ENCODE measurements at regions not wholly inside any gene's neighbourhood (a gene's known extent, or its start where the extent isn't known, plus 50 kb on each side); places are given as distances from the start of the nearest gene placed in this dataset.

DNA sequence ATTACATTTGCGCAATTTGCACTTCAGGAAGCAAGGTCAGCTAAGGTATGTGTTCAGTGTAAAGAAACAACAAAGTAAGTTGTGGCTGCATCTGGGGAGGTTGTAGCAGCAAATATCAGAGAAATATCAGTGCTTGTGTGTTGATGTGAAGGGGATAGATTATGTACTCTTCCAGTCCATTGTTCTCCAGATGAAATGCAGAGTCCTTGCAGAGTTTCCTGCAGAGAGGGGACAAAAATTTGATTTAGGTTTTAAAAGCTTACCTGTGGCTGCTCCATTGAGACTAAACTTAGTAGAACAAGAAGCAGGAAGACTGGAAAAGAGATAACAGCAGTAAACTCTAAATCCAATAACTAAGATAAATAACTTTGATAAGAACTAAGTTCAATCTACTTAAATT is 952.2 kb downstream of the CDH18 start:
- TF ChIP-seq IRX3 (CRISPR knock-in tag; IDR thresholded peaks at IDR 0.05; ENCODE audit: borderline replicate concordance, low read depth) (no peak), SP140L (CRISPR knock-in tag; IDR thresholded peaks at IDR 0.05; ENCODE audit: borderline replicate concordance) (no peak), SNRNP70 (IDR thresholded peaks at IDR 0.05; ENCODE audit: low read depth, low read length) (no peak), RFX1 (IDR thresholded peaks at IDR 0.05) (no peak), SALL1 (CRISPR knock-in tag; IDR thresholded peaks at IDR 0.05) (no peak), ZNF232 (CRISPR knock-in tag; IDR thresholded peaks at IDR 0.05; ENCODE audit: borderline replicate concordance) (no peak), GTF3A (CRISPR knock-in tag; conservative IDR thresholded peaks at IDR 0.05) (no peak), MAFG (CRISPR knock-in tag; IDR thresholded peaks at IDR 0.05) (no peak), ZNF383 (CRISPR knock-in tag; IDR thresholded peaks at IDR 0.05; ENCODE audit: borderline replicate concordance) (no peak), PHF20 (CRISPR knock-in tag; IDR thresholded peaks at IDR 0.05) (no peak), CCAR2 (optimal IDR thresholded peaks at IDR 0.05; ENCODE audit: low read depth, low read length) (no peak), ZNF839 (CRISPR knock-in tag; IDR thresholded peaks at IDR 0.05; ENCODE audit: borderline replicate concordance) (no peak), ISX (CRISPR knock-in tag; conservative IDR thresholded peaks at IDR 0.05) (no peak)
- TF ChIP-seq, protein P1, sequence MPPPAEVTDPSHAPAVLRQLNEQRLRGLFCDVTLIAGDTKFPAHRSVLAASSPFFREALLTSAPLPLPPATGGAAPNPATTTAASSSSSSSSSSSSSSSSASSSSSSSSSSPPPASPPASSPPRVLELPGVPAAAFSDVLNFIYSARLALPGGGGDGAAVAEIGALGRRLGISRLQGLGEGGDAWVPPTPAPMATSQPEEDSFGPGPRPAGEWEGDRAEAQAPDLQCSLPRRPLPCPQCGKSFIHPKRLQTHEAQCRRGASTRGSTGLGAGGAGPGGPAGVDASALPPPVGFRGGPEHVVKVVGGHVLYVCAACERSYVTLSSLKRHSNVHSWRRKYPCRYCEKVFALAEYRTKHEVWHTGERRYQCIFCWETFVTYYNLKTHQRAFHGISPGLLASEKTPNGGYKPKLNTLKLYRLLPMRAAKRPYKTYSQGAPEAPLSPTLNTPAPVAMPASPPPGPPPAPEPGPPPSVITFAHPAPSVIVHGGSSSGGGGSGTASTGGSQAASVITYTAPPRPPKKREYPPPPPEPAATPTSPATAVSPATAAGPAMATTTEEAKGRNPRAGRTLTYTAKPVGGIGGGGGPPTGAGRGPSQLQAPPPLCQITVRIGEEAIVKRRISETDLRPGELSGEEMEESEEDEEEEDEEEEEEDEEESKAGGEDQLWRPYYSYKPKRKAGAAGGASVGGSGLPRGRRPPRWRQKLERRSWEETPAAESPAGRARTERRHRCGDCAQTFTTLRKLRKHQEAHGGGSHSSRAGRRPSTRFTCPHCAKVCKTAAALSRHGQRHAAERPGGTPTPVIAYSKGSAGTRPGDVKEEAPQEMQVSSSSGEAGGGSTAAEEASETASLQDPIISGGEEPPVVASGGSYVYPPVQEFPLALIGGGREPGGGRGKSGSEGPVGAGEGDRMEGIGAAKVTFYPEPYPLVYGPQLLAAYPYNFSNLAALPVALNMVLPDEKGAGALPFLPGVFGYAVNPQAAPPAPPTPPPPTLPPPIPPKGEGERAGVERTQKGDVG (CRISPR knock-in tag; IDR thresholded peaks at IDR 0.05; ENCODE audit: borderline replicate concordance): no peak
- TF ChIP-seq, protein P2, sequence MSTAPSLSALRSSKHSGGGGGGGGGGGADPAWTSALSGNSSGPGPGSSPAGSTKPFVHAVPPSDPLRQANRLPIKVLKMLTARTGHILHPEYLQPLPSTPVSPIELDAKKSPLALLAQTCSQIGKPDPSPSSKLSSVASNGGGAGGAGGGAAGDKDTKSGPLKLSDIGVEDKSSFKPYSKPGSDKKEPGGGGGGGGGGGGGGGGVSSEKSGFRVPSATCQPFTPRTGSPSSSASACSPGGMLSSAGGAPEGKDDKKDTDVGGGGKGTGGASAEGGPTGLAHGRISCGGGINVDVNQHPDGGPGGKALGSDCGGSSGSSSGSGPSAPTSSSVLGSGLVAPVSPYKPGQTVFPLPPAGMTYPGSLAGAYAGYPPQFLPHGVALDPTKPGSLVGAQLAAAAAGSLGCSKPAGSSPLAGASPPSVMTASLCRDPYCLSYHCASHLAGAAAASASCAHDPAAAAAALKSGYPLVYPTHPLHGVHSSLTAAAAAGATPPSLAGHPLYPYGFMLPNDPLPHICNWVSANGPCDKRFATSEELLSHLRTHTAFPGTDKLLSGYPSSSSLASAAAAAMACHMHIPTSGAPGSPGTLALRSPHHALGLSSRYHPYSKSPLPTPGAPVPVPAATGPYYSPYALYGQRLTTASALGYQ (CRISPR knock-in tag; IDR thresholded peaks at IDR 0.05): no peak
- no peak for ATAC-seq
- Histone ChIP-seq H3K9ac (ENCODE audit: insufficient read depth, low read depth, low read length) (no peak overlapping the region), H4K20me1 (ENCODE audit: insufficient read depth, low read length) (no peaks in the 10 kb centered on the region), H3K4me2 (ENCODE audit: low read depth, low read length) (no peak overlapping the region), H3K4me3 (replicated peaks in 1 of 3; ENCODE audit: insufficient read depth in 1 of 3, low read depth in 2 of 3, low read length in 3 of 3) (no peak overlapping the region), H3K9me3 (ENCODE audit: low read length) (peaks cover 27% of the 10 kb centered on the region), H3K36me3 (replicated peaks in 1 of 2; ENCODE audit: control insufficient read depth in 1 of 2, insufficient read depth in 2 of 2, low read length in 2 of 2) (no peaks in the 10 kb centered on the region), H3K4me1 (ENCODE audit: insufficient read depth, low read length) (no peaks in the 10 kb centered on the region), H3K27me3 (ENCODE audit: control insufficient read depth in 1 of 2, insufficient read depth in 2 of 2, low read length in 2 of 2) (no peaks in the 10 kb centered on the region), H3K79me2 (ENCODE audit: insufficient read depth, low read length) (no peaks in the 10 kb centered on the region), H3K27ac (ENCODE audit: extremely low read length, insufficient read depth, low read length) (no peak overlapping the region), H2AFZ (ENCODE audit: low read length) (no peak overlapping the region)
- POLR2A ChIA-PET: no interaction called here
- CTCF ChIA-PET (ENCODE audit: low intra/inter-chr PET ratio, low total read pairs): no interaction called here
- intact Hi-C loops (cut with micrococcal nuclease; ENCODE audit: unreplicated experiment): no loop called here
- WGBS (ENCODE audit: low lambda C conversion rate): 32% methylated on average over 1 of the region's 1 CpG
- no peak for DNase-seq (ENCODE audit: low spot score)
- in situ Hi-C loops (cut with HindIII; ENCODE audit: extremely low pct_ligation_motif_present, low pct_unique_long_range_greater_than_20kb): no loop called here
- no peak for FAIRE-seq
- BruUV-seq (replicated peaks): no TSS peak

Measured in HepG2 (cell line).